Endothelial cell of umbilical vein (primary cell): ENCODE measurements at regions not wholly inside any gene's neighbourhood (a gene's known extent, or its start where the extent isn't known, plus 50 kb on each side); places are given as distances from the start of the nearest gene placed in this dataset.
"Not testable (repeated sequence)": the region's sequence is repeated elsewhere in the genome, so short reads cannot be mapped to it uniquely, and the experiment has no call there.

Experiments
- BruUV-seq: library from RNA; stranded (reverse); fragments of 400-500 nt; replicated peaks from 2 replicates; lab custom pipeline; 2021; lab: Mats Ljungman, UMichigan
- CTCF ChIA-PET: fragments of 300-600, 350-600 bp; sonication (Branson Sonifier 250); formaldehyde crosslinking; loops from one replicate; lab custom pipeline; 2021; ENCODE audit warnings: antibody characterized with exemption, inconsistent platforms; lab: Charles Lee
- POLR2A ChIA-PET: fragments of 300-600, 350-600 bp; sonication (Branson Sonifier 250); formaldehyde crosslinking; loops from one replicate; lab custom pipeline; 2021; ENCODE audit warnings: antibody characterized with exemption, inconsistent platforms; lab: Charles Lee
- DNase-seq: peaks from one replicate; pipeline ENCODE4 v3.0.0-alpha.2; 2011; ENCODE audit warnings: low read depth, low spot score
- FAIRE-seq: peaks from 2 replicates; lab custom pipeline; 2011; peaks lifted over from hg19 to GRCh38; lab: Jason Lieb, UNC
- H2AFZ ChIP-seq: 2 replicates; pipeline ENCODE4 v1.6.0; 2012; ENCODE audit warnings: low read depth, low read length, control low read depth, inconsistent platforms
- H3K27ac ChIP-seq: 2 replicates; pipeline ENCODE4 v1.5.1; 2011; ENCODE audit warnings: low read depth, mild to moderate bottlenecking, control low read depth, low read length, moderate library complexity; ENCODE audit not compliant: insufficient read depth
- H3K27me3 ChIP-seq, 2 experiments: 2 replicates each; pipeline versions ENCODE4 v1.6.0 to v1.6.1; 2011; ENCODE audit warnings: low read length in 2 of 2, mixed read lengths in 1 of 2; ENCODE audit not compliant: control insufficient read depth in 2 of 2, insufficient read depth in 2 of 2
- H3K36me3 ChIP-seq, 2 experiments: 2 replicates in 1 of 2; 3 replicates in 1 of 2; pipeline ENCODE4 v1.5.1; 2011; ENCODE audit warnings: low read length in 2 of 2, mild to moderate bottlenecking in 1 of 2, moderate library complexity in 1 of 2; ENCODE audit not compliant: control insufficient read depth in 2 of 2, insufficient read depth in 2 of 2; ENCODE audit errors: extremely low read depth in 1 of 2
- H3K4me1 ChIP-seq: 3 replicates; pipeline ENCODE4 v1.5.1; 2011; ENCODE audit warnings: mild to moderate bottlenecking, low read length; ENCODE audit not compliant: control insufficient read depth, insufficient read depth; ENCODE audit errors: extremely low read depth
- H3K4me2 ChIP-seq: 2 replicates; pipeline ENCODE4 v1.6.1; 2011; ENCODE audit warnings: low read length, control low read depth, mixed read lengths; ENCODE audit not compliant: insufficient read depth
- H3K4me3 ChIP-seq, 3 experiments: fragments of 200-600 bp in 1 of 3; sonication (generic), shearing (Covaris generic) in 1 of 3; replicated peaks in 1 of 3; 2 replicates each; pipeline ENCODE4 v1.5.1; 2011 to 2016; ENCODE audit warnings: control low read depth in 3 of 3, low read length in 3 of 3, mild to moderate bottlenecking in 2 of 3, inconsistent platforms in 1 of 3, low read depth in 1 of 3, moderate library complexity in 1 of 3; ENCODE audit not compliant: insufficient read depth in 1 of 3
- H3K79me2 ChIP-seq: 2 replicates; pipeline ENCODE4 v1.6.0; 2012; ENCODE audit warnings: low read length, inconsistent platforms; ENCODE audit not compliant: control insufficient read depth, insufficient read depth
- H3K9ac ChIP-seq: replicated peaks from 2 replicates; pipeline ENCODE3; 2011; ENCODE audit warnings: low read length, control low read depth; ENCODE audit not compliant: insufficient read depth; ENCODE audit errors: extremely low read depth
- H3K9me1 ChIP-seq: replicated peaks from 3 replicates; pipeline ENCODE4 v1.6.0; 2011; ENCODE audit warnings: mild to moderate bottlenecking, low read length; ENCODE audit not compliant: control insufficient read depth, insufficient read depth; ENCODE audit errors: extremely low read depth
- H3K9me3 ChIP-seq: replicated peaks from 2 replicates; pipeline ENCODE4 v1.5.1; 2012; ENCODE audit warnings: low read length, inconsistent platforms; ENCODE audit not compliant: control insufficient read depth, insufficient read depth
- H4K20me1 ChIP-seq: replicated peaks from 2 replicates; pipeline ENCODE3; 2011; ENCODE audit warnings: mild to moderate bottlenecking, low read length; ENCODE audit not compliant: control insufficient read depth, insufficient read depth; ENCODE audit errors: extremely low read depth
- EZH2 ChIP-seq: IDR thresholded peaks from 2 replicates; pipeline ENCODE4 v1.6.1; 2012; ENCODE audit warnings: borderline replicate concordance, low read depth, mild to moderate bottlenecking, moderate library complexity, low read length, inconsistent platforms; ENCODE audit not compliant: severe bottlenecking
- FOS ChIP-seq: IDR thresholded peaks from 2 replicates; pipeline ENCODE4 v1.6.1; 2011; ENCODE audit warnings: mild to moderate bottlenecking, low read length, moderate library complexity, borderline replicate concordance; ENCODE audit not compliant: insufficient read depth
- GATA2 ChIP-seq: IDR thresholded peaks from 2 replicates; pipeline ENCODE4 v1.7.0; 2011; ENCODE audit warnings: low read depth, mild to moderate bottlenecking, moderate library complexity, mixed read lengths, low read length; ENCODE audit not compliant: insufficient read length, insufficient read depth
- JUN ChIP-seq: IDR thresholded peaks from 2 replicates; pipeline ENCODE4 v1.6.1; 2011; ENCODE audit warnings: borderline replicate concordance, low read depth; ENCODE audit not compliant: insufficient read length, insufficient read depth
- MYC ChIP-seq: IDR thresholded peaks from one replicate; pipeline ENCODE4 v1.6.1; 2011; ENCODE audit warnings: mild to moderate bottlenecking, low read depth, low read length
- POLR2A ChIP-seq: IDR thresholded peaks from 2 replicates; pipeline ENCODE4 v1.6.1; 2012; ENCODE audit warnings: low read depth, mild to moderate bottlenecking, control low read depth, low read length
- POLR2AphosphoS5 ChIP-seq: IDR thresholded peaks from 2 replicates; pipeline ENCODE4 v1.6.1; 2012; ENCODE audit warnings: low read depth, mild to moderate bottlenecking, control low read depth, low read length, moderate library complexity; ENCODE audit not compliant: insufficient read depth
- dilution Hi-C: fragments of 300-500 bp; cut with MboI; formaldehyde crosslinking; loops from one replicate; pipeline ENCODE4 v1.15.0; 2019; ENCODE audit warnings: low sequenced_read_pairs; ENCODE audit not compliant: extremely low pct_ligation_motif_present
- intact Hi-C: fragments of 100-400 bp; cut with micrococcal nuclease; formaldehyde crosslinking; loops from one replicate; pipeline ENCODE4 v1.10.0; 2022
- TF ChIP-seq, protein P1 (sequence below): IDR thresholded peaks from 2 replicates; pipeline ENCODE4 v1.6.1; 2011; ENCODE audit not compliant: insufficient read depth, insufficient read length

DNA sequence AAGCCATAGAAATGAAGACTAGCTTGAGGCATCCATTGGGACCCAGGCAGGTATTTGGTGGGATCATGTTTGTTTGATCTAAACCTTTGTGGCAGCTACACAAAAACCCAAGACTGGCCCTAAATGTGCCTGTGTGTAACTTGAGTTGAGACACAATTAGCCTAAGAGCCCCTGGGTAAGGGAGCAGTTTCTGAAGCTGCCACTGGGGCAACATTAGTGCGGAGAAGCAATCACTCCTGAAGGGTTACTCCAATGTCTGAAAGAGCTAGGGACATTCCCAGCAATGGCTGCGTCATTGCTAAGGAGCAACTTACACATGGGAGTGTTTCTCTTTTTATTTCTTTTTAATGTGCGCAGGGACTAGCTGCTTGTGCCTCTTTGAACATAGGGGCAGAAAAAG, 67.9 kb upstream of the EEF1E1 start:
- no peaks in the 10 kb centered on the region for H3K9me3 ChIP-seq
- no peaks in the 10 kb centered on the region for H3K9me1 ChIP-seq
- H3K4me2 ChIP-seq, result no peak overlapping the region
- H3K4me3 ChIP-seq, result no peak overlapping the region
- FAIRE-seq (no peak), DNase-seq (no peak)
- no TSS peak for BruUV-seq
- CTCF ChIA-PET, result no interaction called here
- H3K4me1 ChIP-seq, result no peaks in the 10 kb centered on the region
- no peak overlapping the region for H3K9ac ChIP-seq
- H3K27me3 ChIP-seq, result peaks cover 0 to 4% of the 10 kb centered on the region in 2 experiments
- no peak overlapping the region for H2AFZ ChIP-seq
- POLR2A ChIA-PET, result no interaction called here
- H4K20me1 ChIP-seq, result no peaks in the 10 kb centered on the region
- no peak for TF ChIP-seq JUN
- no peak for TF ChIP-seq MYC
- TF ChIP-seq, protein P1, sequence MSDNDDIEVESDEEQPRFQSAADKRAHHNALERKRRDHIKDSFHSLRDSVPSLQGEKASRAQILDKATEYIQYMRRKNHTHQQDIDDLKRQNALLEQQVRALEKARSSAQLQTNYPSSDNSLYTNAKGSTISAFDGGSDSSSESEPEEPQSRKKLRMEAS, result no peak
- no peak for TF ChIP-seq EZH2
- TF ChIP-seq POLR2A, result no peak
- no peak for TF ChIP-seq POLR2AphosphoS5
- TF ChIP-seq FOS, result no peak
- H3K27ac ChIP-seq, result no peak overlapping the region
- dilution Hi-C loops, result no loop called here
- no peaks in the 10 kb centered on the region for H3K79me2 ChIP-seq
- no peaks in the 10 kb centered on the region for H3K36me3 ChIP-seq
- intact Hi-C loops, result no loop called here

DNA sequence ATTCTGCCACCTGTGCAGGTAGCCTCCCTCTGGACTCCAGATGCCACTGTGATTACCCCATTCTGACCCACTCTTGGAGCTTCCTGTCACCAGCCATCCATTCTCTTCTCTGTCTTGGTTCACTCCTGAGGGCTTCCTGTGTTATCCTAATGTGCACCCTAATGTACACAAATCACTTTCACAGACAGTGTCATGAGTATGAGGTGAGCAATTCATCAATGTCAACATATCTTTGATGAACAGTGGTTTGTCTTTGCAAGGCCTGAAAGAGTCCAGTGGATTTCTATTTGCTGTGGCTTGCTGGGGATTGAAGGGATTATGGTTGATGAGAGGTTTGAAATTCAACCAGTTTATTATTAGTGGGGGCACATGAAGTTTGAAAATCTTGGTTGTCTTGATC, 63.8 kb upstream of the EEF1E1 start:
- H3K36me3 ChIP-seq, result no peaks in the 10 kb centered on the region
- dilution Hi-C loops, result no loop called here
- CTCF ChIA-PET, result no interaction called here

DNA sequence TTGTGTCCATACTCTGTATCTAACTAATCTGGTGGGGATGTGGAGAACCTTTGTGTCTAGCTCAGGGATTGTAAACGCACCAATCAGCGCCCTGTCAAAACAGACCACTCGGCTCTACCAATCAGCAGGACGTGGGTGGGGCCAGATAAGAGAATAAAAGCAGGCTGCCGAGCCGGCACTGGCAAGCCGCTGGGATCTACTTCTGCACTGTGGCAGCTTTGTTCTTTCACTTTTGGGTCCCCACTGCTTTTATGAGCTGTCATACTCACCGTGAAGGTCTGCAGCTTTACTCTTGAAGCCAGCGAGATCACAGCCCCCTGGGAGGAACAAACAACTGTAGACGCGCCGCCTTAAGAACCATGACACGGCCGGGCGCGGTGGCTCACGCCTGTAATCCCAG, 62.7 kb upstream of the EEF1E1 start:
- H3K4me2 ChIP-seq, H2AFZ ChIP-seq, H3K4me1 ChIP-seq, H3K27me3 ChIP-seq, DNase-seq, H3K9ac ChIP-seq, POLR2A ChIA-PET, CTCF ChIA-PET, H3K79me2 ChIP-seq, H3K4me3 ChIP-seq, H3K9me3 ChIP-seq, FAIRE-seq, BruUV-seq, H3K9me1 ChIP-seq, dilution Hi-C loops, H3K36me3 ChIP-seq, H3K27ac ChIP-seq, intact Hi-C loops, H4K20me1 ChIP-seq: not testable (repeated sequence)

More for the DNA sequence above, 63.8 kb upstream of the EEF1E1 start:
- no peaks in the 10 kb centered on the region for H4K20me1 ChIP-seq
- no peak for FAIRE-seq
- no peak overlapping the region for H3K4me2 ChIP-seq
- H3K27me3 ChIP-seq, result peaks cover 0 to 4% of the 10 kb centered on the region in 2 experiments
- no peak overlapping the region for H3K27ac ChIP-seq
- H3K9ac ChIP-seq, result no peak overlapping the region
- H3K79me2 ChIP-seq, result no peaks in the 10 kb centered on the region
- TF ChIP-seq JUN (no peak), MYC (no peak), FOS (no peak), GATA2 (no peak), POLR2AphosphoS5 (no peak)
- TF ChIP-seq, protein P1, result no peak
- H3K4me3 ChIP-seq, result no peak overlapping the region
- intact Hi-C loops, result no loop called here
- no peak for DNase-seq
- no peaks in the 10 kb centered on the region for H3K9me1 ChIP-seq
- no peak overlapping the region for H2AFZ ChIP-seq
- H3K4me1 ChIP-seq, result no peaks in the 10 kb centered on the region
- no peaks in the 10 kb centered on the region for H3K9me3 ChIP-seq
- BruUV-seq, result no TSS peak
- POLR2A ChIA-PET, result no interaction called here
